HG03139 (cell line): ENCODE measurements at regions not wholly inside any gene's neighbourhood (a gene's known extent, or its start where the extent isn't known, plus 50 kb on each side); places are given as distances from the start of the nearest gene placed in this dataset.
A peak's percentile ranks its signal among the peaks of the same experiment; 100 is the strongest.

ENCODE experiments used
- ATAC-seq: cut with Tn5 transposase; IDR thresholded peaks from one replicate; pipeline ENCODE4 v1.9.1; 2021; ENCODE audit not compliant: unreplicated experiment

DNA sequence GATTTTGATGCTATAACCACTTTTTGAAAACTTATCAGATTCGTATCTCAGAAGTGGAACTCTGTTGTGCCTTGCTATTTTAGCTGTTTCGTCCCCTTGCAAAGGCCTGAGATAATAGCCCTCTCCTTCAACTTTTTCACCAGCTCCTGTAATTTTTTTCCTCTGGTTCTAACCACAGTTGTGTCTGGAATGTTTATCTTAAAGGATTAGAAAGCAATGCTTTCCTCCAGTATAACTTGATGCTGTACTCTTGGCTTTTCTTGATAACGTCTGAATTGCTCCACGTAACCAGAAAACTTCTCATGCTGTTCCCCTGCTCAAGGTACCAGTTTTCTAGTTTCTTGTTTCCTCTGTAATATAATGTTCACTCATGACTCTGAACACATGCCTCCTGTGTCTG lies 209.4 kb downstream of the DTWD2 start:
- no peak for ATAC-seq

DNA sequence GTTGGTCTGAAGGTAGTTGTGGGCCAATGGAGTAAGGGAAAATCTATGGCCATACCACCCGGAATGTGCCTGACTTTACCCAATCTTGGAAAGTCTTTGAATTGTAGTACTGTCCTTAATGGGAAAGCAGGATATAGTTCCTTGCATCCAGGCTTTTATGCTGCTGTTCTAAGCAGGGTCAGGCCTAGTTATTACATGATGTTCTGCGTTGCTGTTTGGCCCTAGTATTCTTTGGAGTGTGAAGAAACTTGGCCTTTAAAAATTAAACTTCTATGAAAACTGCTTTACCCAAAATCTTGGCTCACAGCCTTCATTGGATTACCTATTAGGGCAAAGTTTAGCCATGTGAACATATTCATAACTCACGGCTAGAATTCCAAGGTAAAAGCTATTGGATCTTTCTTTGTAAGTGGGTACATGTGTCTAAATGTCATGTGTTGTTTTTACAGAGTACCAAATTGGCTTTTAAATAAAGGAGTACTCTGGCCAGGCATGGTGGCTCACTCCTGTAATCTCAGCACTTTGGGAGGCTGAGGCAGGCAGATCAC lies 211.1 kb downstream of the DTWD2 start:
- ATAC-seq = no peak

DNA sequence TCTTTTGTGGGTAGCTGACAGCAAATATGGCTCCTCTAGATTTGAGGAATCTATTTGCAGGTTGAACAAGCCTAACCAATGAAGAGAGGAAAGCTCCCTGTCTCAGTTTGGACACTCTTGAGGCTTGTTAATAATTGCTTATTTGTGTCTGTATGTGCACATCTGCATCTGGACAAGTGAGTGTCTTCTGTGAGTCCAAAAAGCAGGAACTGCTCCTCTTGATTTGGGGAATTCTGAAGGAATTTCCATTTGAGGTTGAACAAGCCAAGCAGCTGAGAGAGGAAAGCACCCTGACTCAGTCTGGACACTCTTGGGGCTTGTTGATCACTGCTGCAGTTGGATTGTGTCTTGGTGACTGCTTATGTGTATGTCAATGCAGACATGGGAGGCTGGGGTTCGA lies 211.6 kb downstream of the DTWD2 start:
- ATAC-seq = peak; percentile 50

DNA sequence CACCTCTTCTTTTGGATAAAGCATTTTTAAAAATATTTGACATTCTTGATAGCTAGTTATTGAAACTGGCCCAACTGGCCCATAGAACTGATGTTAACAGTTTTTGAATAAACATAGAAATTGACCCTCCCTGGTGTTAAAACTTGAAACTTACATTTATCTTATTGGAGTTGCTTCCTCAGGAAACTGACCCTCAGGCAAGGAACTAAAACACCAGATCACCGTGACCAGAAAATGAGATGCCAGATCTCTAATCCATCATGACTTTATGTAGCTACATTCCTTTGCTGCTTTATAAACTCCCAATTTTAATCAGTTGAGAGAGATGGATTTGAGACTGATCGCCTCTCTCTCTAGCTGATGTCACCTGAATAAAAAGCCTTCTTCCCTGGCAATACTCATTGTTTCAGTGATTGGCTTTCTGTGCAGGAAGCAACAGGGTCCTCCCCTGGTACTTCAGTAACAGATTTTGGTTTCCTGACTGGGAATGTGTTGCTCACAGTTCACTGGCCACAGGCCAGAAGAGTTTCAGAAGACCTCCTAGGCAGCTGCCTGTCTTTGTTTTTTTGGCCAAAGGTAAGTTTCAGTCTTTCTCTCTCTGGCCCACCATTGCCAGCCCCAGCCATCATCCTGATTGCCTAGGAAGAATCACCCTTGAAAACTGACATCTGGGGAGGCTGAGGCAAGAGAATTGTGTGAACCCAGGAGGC lies 212.4 kb downstream of the DTWD2 start:
- peak; percentile 60 for ATAC-seq

DNA sequence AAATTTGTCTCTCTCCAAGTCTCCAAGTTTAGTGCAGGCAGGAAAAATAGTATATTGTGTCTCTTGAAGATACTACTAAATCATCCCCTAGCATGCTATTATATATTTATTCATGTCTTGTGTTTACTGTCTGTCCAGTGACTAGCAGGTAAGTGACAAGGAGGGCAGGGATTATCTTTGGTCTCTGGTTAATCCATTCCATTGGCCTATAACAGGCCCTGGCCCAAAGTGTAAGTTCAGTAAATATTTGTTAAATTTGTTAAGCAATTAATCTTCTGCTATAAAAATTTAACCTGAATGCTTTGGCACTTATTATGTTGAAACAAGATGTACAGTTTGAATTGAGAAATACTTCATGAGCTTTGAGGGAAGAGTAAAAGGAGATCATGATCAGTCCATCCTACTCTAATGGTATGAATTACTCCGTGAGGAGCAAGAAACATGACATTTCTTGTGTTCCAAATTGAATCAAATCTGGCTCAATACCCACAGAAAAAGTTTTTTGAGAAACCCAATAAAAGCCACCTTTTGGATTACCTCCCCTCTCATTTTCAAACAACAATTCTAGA lies 219.7 kb downstream of the DTWD2 start:
- ATAC-seq = no peak

DNA sequence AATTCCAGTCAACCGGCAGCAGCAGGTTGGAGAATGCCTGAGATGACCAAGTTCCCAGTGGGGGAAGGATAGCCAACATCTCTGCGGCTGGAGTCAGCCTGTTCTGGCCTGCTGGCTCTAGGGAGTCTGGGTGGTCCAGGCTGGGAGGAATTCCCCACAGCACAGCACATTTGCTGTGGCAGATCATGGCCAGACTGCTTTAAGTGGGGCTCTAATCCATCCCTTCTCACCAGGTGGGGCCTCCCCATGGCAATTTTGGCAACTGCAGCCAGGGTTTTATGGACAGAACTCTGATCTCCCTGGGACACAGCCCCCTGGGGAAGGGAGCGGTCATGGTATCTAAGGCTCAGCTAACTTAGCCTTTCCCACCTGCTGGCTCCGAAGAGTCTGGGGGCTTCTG lies 226.1 kb downstream of the DTWD2 start:
- no peak for ATAC-seq

DNA sequence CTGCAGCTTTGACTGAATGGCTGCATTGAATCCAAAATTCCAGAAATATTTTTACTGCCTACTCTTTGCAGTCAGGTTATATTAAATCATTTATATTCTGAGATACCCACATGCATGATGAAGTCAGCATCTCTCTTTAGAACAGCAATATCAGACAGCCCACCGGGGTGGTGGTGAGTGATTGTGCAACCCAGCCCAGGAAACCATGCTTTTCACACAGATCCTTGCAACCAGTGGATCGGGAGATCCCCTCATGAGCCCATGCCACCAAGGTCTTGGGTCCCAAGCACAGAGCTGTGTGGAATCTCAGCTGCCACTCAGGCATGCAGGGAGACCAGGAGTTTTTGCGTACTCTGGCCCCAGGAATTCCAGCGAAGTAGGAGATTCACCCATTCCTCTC lies 226.5 kb downstream of the DTWD2 start:
- ATAC-seq = no peak

DNA sequence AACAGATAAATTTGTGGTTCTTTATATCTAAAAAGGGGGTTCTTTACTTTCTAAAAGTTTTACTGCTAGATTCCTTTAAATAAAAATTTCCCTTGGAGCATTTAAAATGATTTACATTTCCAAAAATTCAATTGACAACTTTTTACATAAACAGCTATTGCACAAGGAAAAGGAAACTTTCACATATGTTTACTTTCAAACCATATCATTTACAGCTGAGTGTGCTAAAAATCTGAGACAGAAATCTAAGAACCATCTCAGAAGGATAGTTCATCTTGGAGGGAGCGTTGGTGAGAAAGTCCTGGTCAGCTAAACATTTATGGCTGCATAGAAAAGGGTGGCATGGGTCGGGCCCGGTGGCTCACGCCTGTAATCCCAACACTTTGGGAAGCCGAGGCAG lies 235.4 kb downstream of the DTWD2 start:
- no peak for ATAC-seq

DNA sequence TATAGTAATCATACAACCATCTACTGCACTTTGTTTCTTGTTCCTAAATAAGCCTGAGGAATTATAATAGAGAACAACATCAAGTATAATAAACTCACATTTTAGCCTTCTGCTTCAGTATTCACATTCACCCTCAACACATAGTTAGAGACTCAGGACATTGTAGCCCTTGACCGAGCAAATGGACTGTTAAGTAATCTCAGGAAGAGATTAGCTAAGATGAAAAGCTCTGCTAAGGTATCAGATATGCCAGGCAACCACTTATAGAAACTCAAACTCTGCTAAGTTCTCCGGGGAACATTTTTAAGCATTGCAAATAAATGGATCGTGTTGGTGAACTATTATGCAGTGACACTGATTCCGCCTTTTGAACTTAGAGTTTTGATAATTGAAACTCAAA lies 252.0 kb downstream of the DTWD2 start:
- no peak for ATAC-seq

DNA sequence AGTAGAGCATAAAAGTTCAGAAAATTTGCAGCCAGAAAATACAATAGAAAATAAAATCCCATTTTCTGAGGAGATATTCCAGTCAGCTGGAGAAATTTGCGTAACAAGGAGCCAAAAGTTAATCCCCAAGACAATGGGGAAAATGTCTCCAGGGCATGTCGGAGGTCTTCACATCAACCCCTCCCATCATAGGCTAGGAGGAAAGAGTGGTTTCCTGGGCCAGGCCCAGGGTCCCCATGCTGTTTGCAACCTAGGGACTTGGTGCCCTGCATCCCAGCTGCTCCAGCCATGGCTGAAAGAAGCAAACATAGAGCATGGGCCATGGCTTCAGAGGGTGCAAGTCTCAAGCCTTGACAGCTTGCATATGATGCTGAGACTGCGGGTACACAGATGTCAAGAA lies 255.0 kb downstream of the DTWD2 start:
- ATAC-seq = no peak

DNA sequence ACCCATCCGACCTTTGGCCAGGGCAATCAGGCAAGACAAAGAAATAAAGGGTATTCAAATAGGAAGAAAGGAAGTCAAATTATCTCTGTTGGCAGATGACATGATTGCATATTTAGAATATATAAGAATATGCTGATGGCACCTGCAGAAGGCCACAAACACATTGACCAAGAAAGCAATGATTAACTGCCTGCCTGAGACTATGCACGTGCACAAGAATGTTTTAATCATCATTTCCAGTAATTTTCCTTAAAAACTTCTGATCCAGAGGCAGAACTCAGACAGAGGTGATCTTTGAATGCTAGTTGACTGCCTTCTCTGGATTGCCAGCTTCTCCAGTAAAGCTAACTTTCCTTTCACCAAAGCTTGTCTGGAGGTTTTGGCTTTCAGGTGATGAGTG lies 260.2 kb downstream of the DTWD2 start:
- no peak for ATAC-seq

DNA sequence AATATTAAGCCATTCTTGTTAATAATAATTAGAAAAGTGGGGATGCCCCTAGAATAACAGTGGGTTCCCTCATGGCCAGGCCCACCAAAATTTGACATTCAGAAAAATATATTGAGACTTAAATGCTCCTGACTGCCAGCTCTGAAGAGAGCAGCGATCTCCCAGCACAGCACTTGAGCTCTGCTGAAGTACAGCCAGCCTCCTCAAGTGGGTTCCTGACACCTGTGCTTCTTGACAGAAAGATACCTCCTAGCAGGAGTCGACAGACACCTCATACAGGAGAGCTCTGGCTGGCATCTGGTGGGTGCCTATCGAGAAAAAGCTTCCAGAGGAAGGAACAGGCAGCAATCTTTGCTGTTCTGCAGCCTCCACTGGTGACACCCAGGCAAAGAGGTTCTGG lies 261.5 kb downstream of the DTWD2 start:
- no peak for ATAC-seq

DNA sequence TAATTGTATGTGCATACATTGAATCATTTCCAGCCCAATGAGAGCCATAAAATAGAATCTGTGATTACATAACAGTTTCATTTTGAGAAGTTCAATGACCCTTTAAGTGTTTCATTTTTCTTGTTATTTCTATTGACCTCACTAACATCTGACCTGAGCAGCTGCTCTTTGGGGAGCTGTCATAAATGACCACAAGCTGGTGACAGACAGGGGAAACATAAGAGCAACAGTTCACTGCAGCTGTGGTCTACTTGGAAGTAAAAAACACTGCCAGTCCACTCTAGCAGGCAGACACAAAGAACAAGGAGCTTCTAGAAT lies 265.4 kb downstream of the DTWD2 start:
- ATAC-seq = peak; percentile 83

DNA sequence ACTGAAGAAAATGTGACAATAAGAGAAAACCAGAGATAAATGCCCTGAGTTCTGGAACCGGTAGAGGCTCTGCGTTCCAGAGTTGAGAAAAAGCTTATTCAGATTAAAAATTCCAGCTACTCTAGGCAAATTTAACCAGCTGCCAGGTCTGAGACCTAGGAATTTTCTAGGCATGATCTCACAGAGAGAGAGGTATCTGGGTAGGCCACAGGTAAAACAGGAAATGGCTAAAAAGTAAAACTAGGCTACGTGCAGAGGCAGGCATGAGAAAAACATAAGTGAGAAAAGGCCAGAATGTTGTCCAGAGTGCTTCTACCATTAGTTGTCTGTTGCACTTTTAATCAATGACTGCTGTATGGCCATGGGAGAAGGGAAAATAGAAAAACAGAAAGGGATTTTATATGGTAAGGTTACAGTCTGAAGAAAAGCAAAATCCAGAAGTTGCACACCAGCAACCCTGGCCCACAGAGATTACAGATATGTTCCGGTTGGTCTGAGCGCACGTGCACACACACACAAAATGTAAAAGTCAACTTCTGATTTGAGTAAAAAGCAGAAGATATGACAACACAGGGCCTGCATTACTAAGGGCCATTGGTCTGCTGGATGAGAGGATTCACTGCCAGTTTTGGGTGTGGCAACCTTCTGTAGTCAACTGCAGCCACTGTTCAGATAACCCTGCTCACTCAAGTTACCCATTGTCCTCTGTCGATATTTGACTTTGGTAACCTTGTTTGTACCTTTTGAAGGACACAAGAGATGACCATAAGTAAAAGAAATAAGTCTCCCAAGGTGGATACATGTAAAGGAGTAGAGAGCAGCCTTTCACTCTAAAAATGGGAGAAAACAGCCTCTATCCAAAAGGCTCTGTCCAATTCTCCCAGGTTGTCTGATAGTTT lies 266.0 kb downstream of the DTWD2 start:
- peak; percentile 51 for ATAC-seq

DNA sequence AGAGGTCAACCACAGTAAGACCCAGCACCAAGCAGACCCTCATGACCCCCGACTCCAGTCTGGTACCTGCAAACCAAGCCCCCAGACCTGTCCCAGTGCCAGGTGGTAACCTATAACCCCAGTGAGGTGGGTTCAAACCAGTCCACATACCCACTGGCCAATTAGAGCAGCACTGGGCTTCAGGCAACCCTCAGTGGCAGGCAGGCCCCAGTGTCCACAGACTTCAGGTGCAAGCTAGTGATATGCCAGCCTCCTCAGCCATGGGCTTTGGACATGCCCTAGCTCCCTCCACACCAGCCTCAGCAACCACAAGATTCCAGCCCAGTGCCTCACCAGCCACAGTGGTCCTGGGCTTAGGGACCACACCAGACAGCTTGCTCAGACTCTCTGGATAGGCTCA lies 276.6 kb downstream of the DTWD2 start:
- ATAC-seq = no peak

DNA sequence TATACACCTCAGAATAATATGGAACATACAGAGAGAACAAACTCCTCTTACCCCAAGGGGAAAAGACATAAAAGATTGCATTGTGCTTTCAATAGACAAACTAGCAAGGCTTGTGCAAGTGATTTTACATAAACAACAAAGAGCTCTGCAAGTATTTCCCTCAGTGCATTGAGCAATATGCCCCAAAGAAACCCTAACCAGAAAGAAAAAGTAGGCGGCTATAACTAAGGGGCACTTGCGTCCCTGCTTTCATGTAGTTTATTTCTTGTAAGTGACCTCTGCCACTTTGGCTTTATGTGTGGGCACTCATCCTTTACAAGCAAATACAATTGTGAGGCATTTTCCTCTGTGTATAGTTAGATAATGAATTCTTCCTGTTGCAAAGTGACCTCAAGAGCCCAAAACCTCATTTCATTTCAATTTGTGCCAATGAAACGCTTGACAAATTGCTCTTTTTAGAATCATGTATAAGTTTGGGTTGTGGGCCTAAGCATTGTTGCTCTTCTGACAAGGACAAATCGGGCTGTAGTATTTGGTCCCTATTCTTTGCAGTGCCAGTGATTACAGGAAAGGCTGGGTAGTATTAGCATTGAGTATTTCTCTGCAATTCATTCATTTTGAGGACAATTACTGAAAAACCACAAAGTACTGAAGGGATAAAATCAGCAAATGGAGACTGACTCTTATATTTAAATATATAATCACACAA lies 282.2 kb downstream of the DTWD2 start:
- ATAC-seq = no peak

DNA sequence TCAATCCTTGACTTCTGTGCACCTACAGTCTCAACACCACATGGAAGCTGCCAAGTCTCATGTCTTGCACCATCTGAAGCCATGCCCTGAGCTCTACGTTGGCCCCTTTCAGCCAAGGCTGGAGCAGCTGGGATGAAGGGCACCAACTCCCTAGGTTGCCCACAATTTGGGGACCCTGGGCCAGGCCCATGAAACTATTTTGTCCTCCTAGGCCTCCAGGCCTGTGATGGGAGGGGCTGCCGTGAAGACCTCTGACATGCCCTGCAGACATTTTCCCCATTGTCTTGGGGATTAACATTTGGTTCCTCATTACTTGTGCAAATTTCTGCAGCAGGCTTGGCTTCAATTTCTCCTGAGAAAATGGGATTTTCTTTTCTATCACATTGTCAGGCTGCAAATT lies 285.1 kb downstream of the DTWD2 start:
- ATAC-seq = no peak

DNA sequence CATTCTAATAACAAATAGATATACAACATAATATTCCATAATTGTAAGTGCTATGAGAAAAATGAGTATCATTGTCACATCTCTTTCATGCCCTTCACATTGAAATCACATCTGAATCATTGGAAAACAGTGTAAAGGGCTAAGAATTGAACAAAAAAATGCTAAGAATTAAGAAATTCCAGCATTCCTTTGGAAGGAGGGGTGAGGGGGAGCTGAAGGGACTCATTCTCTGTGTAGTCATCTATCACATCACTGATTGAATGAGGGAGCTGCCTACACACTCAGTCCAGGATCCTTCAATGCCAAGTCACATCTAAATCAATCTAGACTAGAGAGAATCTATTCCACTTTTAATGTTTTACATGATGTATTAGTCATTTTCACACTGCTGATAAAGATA lies 286.6 kb downstream of the DTWD2 start:
- no peak for ATAC-seq

DNA sequence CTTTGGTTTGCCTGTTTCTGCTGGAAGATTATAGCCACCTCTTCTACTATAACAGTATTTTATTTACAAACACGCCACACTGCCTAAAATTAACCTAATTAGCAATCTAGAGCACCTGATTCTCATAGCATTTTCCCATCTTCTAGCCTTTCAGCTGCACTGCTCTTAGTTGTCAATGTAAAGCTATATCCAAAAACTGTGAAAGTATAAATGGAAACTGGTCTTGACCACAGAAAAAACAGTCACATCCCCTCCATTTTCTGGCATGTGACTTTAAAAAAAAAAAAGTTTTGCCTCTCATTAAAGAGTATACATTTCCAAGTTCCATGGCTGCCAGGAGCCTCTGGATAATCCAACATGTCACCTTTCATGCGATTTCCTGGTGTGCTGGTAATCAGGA lies 287.8 kb downstream of the DTWD2 start:
- no peak for ATAC-seq

DNA sequence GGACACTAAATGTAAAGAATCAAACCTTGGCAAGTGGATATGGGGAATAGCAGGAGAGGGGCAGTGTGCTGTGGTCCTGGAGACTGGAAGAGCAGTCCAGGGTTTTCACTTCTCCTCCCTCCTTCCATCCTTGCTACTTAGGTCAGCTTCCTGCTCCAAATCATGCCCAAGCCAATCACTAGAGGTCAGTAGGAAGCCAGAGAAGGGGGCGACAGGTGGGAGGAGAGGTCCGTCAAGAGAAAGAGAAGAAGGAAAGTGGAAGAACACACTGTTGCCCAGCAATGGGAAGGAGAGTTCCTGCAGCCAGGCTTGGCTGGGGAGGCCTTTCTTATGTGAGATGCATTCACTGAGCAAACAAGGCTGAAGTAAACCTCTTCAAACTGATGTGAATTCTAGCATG lies 289.6 kb downstream of the DTWD2 start:
- no peak for ATAC-seq

DNA sequence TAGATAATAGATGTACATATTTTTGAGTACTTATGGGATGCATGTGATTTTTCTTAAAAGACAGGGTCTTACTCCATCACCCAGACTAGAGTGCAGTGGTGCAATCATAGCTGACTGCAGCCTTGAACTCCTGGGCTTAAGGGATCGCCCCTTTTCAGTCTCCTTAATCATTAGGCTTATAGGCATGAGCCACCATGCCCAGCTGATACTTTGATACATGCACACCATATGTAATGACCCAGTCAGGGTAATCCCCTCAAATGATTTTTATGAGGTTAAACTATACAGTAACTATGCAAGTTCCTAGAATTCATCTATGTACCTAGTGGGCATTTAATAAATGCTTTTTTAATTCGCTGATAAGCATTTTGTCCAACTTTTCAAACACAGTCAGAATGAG lies 292.3 kb downstream of the DTWD2 start:
- ATAC-seq = no peak
